Thyroid gland (tissue), 4 donors: ENCODE measurements at regions not wholly inside any gene's neighbourhood (a gene's known extent, or its start where the extent isn't known, plus 50 kb on each side); places are given as distances from the start of the nearest gene placed in this dataset.

ENCODE experiments used
- DNase-seq, 2 donors: peaks; one replicate each; pipeline ENCODE4 v3.0.0-alpha.2; 2019
- H3K27ac ChIP-seq, 3 donors: fragments of 200-600 bp; sonication (generic); 1 replicate in 2 of 3; 2 replicates in 1 of 3; pipeline ENCODE4 v1.5.1; 2016 to 2019; ENCODE audit warnings: mild to moderate bottlenecking in 1 of 3, moderate library complexity in 1 of 3
- H3K27me3 ChIP-seq: fragments of 200-600 bp; sonication (generic); one replicate; pipeline ENCODE4 v1.5.1; 2019
- H3K36me3 ChIP-seq, 2 donors: fragments of 200-600 bp; sonication (generic); one replicate each; pipeline ENCODE4 v1.5.1; 2016 to 2019
- H3K4me1 ChIP-seq, 2 donors: fragments of 200-600 bp; sonication (generic); one replicate each; pipeline ENCODE4 v1.5.1; 2017 to 2019
- H3K4me3 ChIP-seq, 3 donors: fragments of 200-600 bp; sonication (generic); replicated peaks in 1 of 3; 1 replicate in 2 of 3; 2 replicates in 1 of 3; pipeline ENCODE4 v1.5.1; 2016; ENCODE audit warnings: mild to moderate bottlenecking in 1 of 3
- H3K9me3 ChIP-seq: fragments of 200-600 bp; sonication (generic); one replicate; pipeline ENCODE4 v1.5.1; 2017
- POLR2A ChIP-seq, 2 donors: fragments of 450-650 bp; IDR thresholded peaks; one replicate each; pipeline ENCODE4 v1.6.1; 2017; ENCODE audit warnings: antibody characterized with exemption in 2 of 2, mild to moderate bottlenecking in 2 of 2, moderate library complexity in 1 of 2
- WGBS, 2 donors: methylation state at CpG; one replicate each; pipeline ENCODE4 v1.1.5; 2017; 5-methylcytosine and 5-hydroxymethylcytosine counted together
- intact Hi-C: fragments of 100-400 bp; cut with DNase I; formaldehyde crosslinking; loops from one replicate; pipeline ENCODE4 v1.15.1; 2023
- TF ChIP-seq, protein P1 (sequence below), 6 experiments: fragments of 200-600 bp in 3 of 6; fragments of 450-650 bp in 3 of 6; sonication (generic) in 3 of 6; IDR thresholded peaks; one replicate each; pipeline ENCODE4 v1.5.1; 2016 to 2019; ENCODE audit warnings: antibody characterized with exemption in 6 of 6, mild to moderate bottlenecking in 2 of 6, inconsistent platforms in 1 of 6, moderate library complexity in 1 of 6

GRCh38 chrX:20593402-20593801 lies 326.7 kb upstream of the RPS6KA3 start:
- Histone ChIP-seq H3K36me3 (no peaks in the 10 kb centered on the region), H3K4me1 (no peaks in the 10 kb centered on the region), H3K27ac (no peak overlapping the region), H3K27me3 (no peaks in the 10 kb centered on the region), H3K9me3 (no peaks in the 10 kb centered on the region), H3K4me3 (no peak overlapping the region)
- DNase-seq = no peak
- intact Hi-C loops = no loop called here
- WGBS, 2 donors = 80 to 100% methylated on average over 1 to 2 of the region's 2 CpGs
- TF ChIP-seq, protein P1, sequence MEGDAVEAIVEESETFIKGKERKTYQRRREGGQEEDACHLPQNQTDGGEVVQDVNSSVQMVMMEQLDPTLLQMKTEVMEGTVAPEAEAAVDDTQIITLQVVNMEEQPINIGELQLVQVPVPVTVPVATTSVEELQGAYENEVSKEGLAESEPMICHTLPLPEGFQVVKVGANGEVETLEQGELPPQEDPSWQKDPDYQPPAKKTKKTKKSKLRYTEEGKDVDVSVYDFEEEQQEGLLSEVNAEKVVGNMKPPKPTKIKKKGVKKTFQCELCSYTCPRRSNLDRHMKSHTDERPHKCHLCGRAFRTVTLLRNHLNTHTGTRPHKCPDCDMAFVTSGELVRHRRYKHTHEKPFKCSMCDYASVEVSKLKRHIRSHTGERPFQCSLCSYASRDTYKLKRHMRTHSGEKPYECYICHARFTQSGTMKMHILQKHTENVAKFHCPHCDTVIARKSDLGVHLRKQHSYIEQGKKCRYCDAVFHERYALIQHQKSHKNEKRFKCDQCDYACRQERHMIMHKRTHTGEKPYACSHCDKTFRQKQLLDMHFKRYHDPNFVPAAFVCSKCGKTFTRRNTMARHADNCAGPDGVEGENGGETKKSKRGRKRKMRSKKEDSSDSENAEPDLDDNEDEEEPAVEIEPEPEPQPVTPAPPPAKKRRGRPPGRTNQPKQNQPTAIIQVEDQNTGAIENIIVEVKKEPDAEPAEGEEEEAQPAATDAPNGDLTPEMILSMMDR (IDR thresholded peaks at IDR 0.05) = no peak
- no peak for TF ChIP-seq POLR2A (IDR thresholded peaks at IDR 0.05)

- intact Hi-C loops = no loop called here
- no peaks in the 10 kb centered on the region for H3K9me3 ChIP-seq
- no peak overlapping the region for H3K27ac ChIP-seq
- TF ChIP-seq POLR2A (IDR thresholded peaks at IDR 0.05) = no peak
- TF ChIP-seq, protein P1 (IDR thresholded peaks at IDR 0.05) = no peak
- H3K36me3 ChIP-seq = no peaks in the 10 kb centered on the region
- DNase-seq = no peak
- H3K4me1 ChIP-seq = no peaks in the 10 kb centered on the region
- no peak overlapping the region for H3K4me3 ChIP-seq
- H3K27me3 ChIP-seq = no peaks in the 10 kb centered on the region
- WGBS, 2 donors = 61 to 88% methylated on average over 1 to 2 of the region's 2 CpGs
Measured at GRCh38 chrX:20591246-20591645, 324.5 kb upstream of the RPS6KA3 start.

DNA sequence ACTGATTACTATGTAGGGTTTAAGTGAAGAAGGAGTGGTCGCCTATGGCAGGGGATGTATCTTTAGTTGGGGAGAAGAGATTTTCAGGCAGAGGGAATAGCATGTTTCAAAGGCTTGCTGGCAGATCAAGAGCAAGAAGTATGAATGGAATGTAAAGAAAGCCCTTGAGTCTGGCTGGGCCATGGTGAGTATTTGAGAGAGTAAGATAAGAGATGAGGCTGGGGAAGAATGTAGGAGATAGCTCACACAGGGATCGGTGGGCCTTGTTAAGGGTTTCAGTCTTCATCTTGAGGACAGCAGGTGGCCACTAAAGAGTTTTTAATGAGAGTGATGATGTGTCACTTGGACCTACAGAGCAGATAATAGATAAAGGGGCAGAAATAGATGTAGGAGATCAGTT lies 319.1 kb upstream of the RPS6KA3 start:
- Histone ChIP-seq H3K27me3 (no peaks in the 10 kb centered on the region), H3K36me3 (no peaks in the 10 kb centered on the region), H3K4me3 (no peak overlapping the region), H3K27ac (no peak overlapping the region), H3K9me3 (no peaks in the 10 kb centered on the region), H3K4me1 (no peaks in the 10 kb centered on the region)
- DNase-seq = no peak
- intact Hi-C loops = no loop called here
- TF ChIP-seq, protein P1 (IDR thresholded peaks at IDR 0.05) = no peak
- no peak for TF ChIP-seq POLR2A (IDR thresholded peaks at IDR 0.05)
- WGBS, 2 donors = 28 to 32% methylated on average over 2 of the region's 2 CpGs

DNA sequence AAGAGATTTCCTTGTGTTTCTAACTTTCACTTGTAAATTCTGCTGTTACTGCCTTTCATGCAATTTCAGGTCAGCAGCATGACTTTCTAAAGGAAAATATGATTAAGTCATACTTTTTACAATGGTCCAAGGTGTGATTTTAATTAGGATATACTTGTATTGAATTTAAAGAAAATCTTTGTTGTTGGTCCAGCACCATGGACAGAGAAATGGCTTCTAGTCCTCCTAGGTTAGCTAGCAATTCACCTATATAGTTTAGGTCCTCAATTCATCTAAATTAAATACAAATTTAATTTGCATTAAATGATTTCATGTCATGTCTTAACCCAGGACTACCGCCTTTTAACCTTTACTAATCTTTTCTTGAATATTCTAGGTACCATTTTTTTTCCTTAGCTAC lies 304.9 kb upstream of the RPS6KA3 start:
- DNase-seq = no peak
- H3K27me3 ChIP-seq = no peaks in the 10 kb centered on the region
- intact Hi-C loops = no loop called here
- no peaks in the 10 kb centered on the region for H3K4me1 ChIP-seq
- no peak for TF ChIP-seq POLR2A (IDR thresholded peaks at IDR 0.05)
- TF ChIP-seq, protein P1 (IDR thresholded peaks at IDR 0.05) = no peak
- H3K4me3 ChIP-seq = no peak overlapping the region
- H3K9me3 ChIP-seq = no peaks in the 10 kb centered on the region
- WGBS, 2 donors = 63 to 92% methylated on average over 1 of the region's 1 CpG
- no peak overlapping the region for H3K27ac ChIP-seq
- H3K36me3 ChIP-seq = no peaks in the 10 kb centered on the region

GRCh38 chrX:20567108-20567507 lies 300.4 kb upstream of the RPS6KA3 start:
- no peak for DNase-seq
- Histone ChIP-seq H3K4me1 (no peaks in the 10 kb centered on the region), H3K9me3 (no peaks in the 10 kb centered on the region), H3K36me3 (no peaks in the 10 kb centered on the region), H3K27me3 (no peaks in the 10 kb centered on the region), H3K27ac (no peak overlapping the region), H3K4me3 (no peak overlapping the region)
- intact Hi-C loops = no loop called here
- TF ChIP-seq, protein P1 (IDR thresholded peaks at IDR 0.05) = no peak
- TF ChIP-seq POLR2A (IDR thresholded peaks at IDR 0.05) = no peak
